HG02623 (cell line): ENCODE measurements at regions not wholly inside any gene's neighbourhood (a gene's known extent, or its start where the extent isn't known, plus 50 kb on each side); places are given as distances from the start of the nearest gene placed in this dataset.
"Not testable (repeated sequence)": the region's sequence is repeated elsewhere in the genome, so short reads cannot be mapped to it uniquely, and the experiment has no call there.

Source experiments
- ATAC-seq: cut with Tn5 transposase; IDR thresholded peaks from one replicate; pipeline ENCODE4 v1.9.1; 2021; ENCODE audit warnings: moderate library complexity; ENCODE audit not compliant: unreplicated experiment

DNA sequence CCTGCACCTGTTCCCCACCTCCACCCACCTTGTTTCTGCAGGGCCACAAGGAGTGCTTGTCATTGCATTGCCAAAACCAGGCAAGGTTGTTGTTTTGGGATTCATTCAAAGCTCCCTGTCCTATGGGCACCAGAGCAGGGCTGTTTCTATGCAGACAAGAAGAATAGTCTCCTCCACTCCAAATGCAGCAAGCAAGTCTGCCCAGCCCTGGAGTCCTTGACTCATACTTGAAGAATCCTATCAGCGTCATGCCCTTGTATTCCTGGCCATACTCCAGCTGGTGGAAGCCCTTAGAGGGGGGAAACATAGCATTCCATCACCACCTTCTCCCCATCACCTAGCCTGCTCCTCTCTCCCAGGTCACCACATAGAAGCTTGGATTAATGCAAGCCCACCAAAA lies 145.3 kb upstream of the ECI2 start:
- ATAC-seq = no peak

DNA sequence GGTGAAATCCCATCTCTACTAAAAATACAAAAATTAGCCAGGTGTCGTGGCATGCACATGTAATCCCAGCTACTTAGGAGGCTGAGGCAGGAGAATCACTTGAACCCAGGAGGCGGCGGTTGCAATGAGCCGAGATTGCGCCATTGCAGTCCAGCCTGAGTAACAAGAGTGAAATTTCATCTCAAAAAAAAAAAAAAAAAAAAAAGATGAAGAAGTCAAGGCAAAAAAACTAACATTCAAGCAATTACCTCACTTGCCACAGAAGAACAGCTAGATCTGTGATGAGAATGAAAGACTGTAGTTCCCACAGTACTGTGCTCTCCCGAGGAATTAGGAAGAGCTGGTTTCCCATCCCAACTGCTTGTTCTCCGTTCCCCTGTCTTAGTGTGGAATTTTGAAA lies 144.7 kb upstream of the ECI2 start:
- no peak for ATAC-seq

DNA sequence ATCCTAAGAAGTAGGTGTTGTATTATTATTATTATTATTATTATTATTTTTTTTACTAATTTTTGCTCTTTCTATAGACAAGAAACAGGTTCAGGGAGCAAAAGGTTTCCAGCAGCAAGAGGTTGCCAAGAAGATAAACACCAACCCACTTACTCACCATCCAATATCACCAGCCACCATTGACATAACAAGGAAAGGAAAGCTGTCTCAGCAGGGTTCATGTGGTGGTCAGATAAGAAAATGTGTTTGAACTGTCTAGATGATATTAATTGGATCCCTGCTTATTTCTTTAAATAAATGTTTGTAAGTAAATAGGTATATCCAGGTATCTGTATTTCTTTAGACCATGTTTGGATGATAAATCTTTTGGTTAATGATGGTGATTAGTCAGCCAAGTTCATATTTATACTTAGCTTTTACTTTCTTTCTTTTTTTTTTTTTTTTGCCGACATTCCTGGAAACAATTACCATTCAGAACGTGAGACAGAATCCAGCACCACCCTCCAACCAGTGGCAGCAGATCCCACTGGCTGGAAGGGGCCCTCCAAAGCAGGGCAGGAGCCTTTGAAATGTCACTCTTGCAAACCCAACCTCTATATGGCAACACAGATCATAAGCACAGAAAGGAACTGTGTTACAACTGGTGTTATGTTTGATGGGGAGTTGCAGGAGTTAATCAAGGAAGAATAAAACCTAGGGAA lies 139.2 kb upstream of the ECI2 start:
- ATAC-seq = no peak

- no peak for ATAC-seq
Observed at GRCh38 chr6:4272996-4273395, 137.6 kb upstream of the ECI2 start.

GRCh38 chr6:4271761-4272470 lies 136.5 kb upstream of the ECI2 start:
- ATAC-seq = no peak

DNA sequence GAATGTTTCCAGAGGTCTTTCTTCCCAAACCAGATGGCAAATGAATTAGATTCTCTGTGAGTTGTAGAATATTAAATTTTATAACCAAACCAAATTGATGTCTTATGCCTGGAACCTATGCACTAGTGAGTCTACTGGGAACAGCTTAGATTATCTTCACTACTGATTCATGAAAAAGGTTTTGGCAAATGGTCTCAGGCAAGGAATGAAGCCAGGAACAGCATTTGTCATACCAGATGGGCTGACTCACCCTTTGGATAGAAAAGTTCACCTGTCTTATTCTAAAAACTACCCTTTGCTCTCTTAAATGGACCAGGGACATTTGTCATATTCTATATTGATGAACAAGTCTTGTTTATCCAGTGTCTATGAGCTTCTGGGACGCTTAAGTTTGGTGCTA lies 135.4 kb upstream of the ECI2 start:
- no peak for ATAC-seq

GRCh38 chr6:4270001-4270400 lies 134.6 kb upstream of the ECI2 start:
- ATAC-seq = no peak

DNA sequence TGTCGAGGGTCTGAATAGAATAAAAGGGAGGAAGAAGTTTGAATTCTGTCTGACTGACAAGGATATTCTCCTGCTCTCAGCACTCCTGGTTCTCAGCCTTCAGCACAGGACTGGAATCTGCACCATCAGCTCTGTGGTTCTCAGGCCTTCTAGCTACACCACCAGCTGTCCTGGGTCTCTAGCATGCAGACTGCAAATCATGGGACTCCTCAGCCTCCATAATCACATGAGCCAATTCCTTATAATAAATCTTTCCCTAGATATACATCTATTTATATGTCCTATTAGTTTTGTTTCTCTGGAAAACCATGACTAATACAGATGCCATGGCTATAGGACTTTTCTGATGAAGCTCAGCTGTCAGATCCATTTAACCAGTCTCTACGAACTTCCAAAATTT lies 132.8 kb upstream of the ECI2 start:
- ATAC-seq = no peak

DNA sequence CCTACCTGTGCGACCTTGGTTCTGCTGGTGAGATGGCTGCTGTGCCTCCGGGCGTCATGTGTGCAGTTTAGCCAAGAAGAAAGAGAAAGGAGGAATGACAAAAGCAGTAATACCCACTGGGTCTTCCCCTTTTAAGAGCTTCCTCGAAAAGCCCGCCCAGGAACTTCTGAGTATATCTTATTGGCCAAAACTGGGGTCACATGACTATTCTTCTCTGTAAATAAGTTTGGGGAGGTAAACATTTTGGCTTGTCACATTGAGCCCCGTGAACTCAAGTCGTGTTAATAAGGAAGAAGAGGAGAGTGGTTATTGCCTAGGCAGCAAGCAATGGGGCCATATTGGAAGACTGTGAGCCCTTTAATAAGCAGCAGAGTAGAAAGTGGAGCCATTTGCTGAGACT lies 130.4 kb upstream of the ECI2 start:
- no peak for ATAC-seq

DNA sequence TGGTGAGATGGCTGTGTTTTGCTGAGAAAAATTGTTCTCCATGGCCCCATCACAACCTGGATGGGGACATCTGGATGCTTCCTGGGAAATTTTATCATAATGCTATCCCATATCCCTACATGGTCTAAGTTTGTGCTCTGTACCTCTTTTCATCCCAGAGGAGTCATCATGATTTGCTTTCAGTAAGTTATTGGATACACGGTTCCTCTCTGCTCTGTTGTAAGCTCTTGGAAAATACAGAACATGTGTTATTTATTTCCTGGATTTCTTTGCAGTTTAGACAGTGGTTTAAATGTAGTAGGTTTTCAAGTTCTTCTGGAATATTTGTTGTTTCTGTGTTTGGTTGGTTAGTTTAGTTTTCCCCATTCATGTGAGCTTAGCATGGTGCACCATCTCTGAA lies 129.2 kb upstream of the ECI2 start:
- ATAC-seq = no peak

DNA sequence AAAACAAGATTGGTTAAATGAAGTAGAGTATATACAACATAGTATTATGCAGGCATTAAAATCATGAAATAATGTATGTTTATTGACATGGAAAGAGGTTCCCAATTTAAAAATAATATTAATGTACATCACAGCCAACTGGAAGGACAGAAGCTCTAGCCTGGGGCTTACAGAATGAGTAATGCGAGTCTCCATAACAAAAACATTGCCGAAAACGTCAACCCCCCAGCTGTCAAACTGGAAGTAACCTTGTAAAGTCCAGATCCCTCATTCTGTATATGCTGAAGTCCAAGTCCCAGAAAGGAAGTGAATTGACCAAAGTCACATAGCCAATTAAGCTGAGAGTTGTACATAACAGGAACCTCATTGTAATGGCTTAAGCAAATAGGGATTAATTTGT lies 128.7 kb upstream of the ECI2 start:
- ATAC-seq = no peak

DNA sequence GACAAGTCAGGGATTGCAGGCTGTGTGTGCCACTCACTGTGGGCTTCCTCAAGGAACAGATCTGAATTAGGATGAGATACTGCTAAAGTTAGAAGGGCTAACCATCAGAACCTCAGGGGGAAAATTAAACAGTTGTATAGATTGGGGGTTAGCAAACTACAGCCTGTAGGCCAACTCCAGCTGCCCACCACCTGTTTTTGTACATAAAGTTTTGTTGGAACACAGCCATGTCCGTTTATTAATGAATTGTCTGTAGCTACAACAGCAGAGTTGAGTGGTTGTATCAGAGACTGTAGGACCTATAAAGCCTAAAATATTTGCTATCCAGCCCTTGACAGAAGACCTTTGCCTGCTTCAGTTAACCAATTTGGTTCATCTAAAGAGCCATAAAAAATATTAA lies 127.2 kb upstream of the ECI2 start:
- ATAC-seq = no peak

DNA sequence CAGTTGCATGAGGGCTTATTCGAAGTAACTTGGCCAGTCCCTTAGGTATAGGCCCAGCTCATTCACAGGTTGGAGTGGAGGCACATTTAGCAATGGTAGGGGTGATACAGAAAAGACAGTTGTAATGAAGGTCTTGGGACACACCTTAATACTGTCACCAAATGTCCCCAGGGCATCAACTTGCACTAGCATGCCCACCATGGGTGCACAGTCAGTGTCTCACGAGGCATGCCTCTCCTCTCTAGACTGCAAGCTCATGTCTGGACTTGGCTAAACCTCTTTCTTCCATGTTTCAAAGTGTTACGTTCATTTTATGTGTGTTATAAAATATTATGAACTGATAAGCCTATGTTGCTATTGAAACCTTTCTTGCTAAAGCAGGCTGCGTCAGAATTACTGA lies 124.0 kb upstream of the ECI2 start:
- ATAC-seq = no peak

- no peak for ATAC-seq
Observed at GRCh38 chr6:4258733-4259132, 123.4 kb upstream of the ECI2 start.

DNA sequence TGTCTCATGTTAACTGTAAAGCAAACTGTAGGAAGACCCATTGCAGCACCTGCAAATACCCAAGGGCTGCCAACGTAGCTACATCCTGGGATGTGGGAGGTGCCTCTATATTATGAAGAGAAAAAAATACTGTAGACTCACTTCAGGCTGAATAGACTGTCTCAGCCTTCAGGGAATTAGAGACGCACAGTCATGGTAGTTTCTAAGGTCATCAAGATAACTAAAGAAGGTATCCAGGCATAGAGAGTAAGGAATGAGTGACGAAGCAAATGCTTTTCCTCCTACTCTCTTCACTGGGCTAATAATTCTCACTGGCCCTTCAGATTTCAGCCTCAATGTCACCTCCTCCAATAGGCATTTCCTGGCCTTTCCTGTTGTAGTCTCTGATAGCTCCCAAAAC lies 121.6 kb upstream of the ECI2 start:
- ATAC-seq = no peak

- no peak for ATAC-seq
Observed at GRCh38 chr6:4253604-4254231, 118.3 kb upstream of the ECI2 start.

- not testable (repeated sequence) for ATAC-seq
Observed at GRCh38 chr6:4252445-4252844, 117.1 kb upstream of the ECI2 start.

DNA sequence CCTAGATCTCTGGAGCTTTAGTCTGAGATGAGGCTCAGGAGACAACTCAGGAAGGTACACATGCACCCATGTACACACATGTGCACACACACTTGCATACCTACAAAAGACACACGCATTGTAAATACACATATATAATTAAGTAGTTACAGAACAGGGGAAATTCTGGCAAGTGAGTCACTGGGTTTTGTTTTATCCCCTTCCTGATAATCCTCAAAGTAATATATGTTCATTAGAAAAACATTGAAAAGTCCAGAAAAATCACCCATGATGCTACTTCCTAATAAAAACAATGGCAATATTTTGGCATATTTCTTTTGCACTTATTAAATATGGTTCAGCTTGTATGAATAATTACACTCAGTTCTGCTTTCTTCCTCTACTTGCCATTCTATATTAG lies 115.3 kb upstream of the ECI2 start:
- ATAC-seq = no peak

GRCh38 chr6:4243832-4244231 lies 108.5 kb upstream of the ECI2 start:
- not testable (repeated sequence) for ATAC-seq

DNA sequence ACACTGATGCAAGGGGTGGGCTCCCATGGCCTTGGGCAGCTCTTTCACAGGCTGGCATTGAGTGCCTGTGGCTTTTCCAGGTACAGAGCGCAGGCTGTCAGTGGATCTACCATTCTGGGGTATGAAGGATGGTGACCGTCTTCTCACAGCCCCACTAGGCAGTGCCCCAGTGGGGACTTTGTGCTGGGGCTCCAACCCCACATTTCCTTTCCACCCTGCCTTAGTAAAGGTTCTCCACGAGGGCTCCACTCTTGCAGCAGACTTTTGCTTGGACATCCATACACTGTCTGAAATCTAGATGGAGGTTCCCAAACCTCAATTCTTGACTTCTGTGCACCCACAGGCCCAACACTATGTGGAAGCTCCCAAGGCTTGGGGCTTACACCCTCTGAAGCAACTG lies 107.9 kb upstream of the ECI2 start:
- ATAC-seq = no peak

DNA sequence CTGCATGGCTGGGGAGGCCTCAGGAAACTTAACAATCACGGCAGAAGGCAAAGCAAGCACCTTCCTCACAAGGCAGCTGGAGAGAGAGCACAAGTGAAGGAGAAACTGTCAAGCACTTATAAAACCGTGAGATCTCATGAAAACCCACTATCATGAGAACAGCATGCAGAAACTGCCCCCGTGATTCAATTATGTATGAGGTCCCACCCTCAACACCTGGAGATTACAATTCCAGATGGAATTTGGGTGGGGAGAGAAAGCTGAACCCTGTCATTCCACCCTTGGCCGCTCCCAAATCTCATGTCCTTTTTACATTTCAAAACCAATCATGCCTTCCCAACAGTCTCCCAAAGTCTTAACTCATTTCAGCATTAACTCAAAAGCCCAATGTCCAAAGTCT lies 107.2 kb upstream of the ECI2 start:
- ATAC-seq = no peak

DNA sequence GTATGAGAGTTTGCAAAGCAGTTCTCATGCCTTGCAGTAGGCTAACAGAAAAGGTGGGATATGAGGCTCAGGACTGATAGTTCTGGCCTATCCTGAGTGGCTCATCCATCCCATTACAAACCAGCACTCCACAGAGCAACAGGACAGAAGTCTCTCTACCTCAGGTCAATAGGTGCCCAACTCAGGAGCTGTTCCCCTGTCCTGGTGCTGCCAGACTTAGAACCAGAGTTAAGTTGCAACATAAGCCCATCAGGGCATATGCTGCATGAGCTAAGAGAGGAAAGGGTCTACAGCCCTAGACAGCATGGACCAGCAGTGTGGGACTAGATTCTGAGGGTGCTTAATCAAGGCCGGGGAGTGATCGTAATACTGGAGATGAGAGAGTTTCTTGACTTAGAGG lies 104.8 kb upstream of the ECI2 start:
- no peak for ATAC-seq
